IMR-90 (cell line): ENCODE measurements at regions not wholly inside any gene's neighbourhood (a gene's known extent, or its start where the extent isn't known, plus 50 kb on each side); places are given as distances from the start of the nearest gene placed in this dataset.

Experiments used
- BHLHE40 ChIP-seq: fragments of 150-350 bp; IDR thresholded peaks from 2 replicates; pipeline ENCODE4 v1.6.1; 2016; ENCODE audit warnings: mild to moderate bottlenecking, low read depth, low read length
- CEBPB ChIP-seq: IDR thresholded peaks from 2 replicates; pipeline ENCODE4 v1.6.1; 2012; ENCODE audit warnings: low read depth, low read length, improper control_type of control experiment
- MAFK ChIP-seq: IDR thresholded peaks from 2 replicates; pipeline ENCODE4 v1.6.1; 2012; ENCODE audit warnings: low read depth, low read length, improper control_type of control experiment
- MAZ ChIP-seq: IDR thresholded peaks from 2 replicates; pipeline ENCODE4 v1.6.1; 2012; ENCODE audit warnings: low read depth, mild to moderate bottlenecking, low read length, improper control_type of control experiment, moderate library complexity, borderline replicate concordance
- MXI1 ChIP-seq: IDR thresholded peaks from 2 replicates; pipeline ENCODE4 v1.6.1; 2012; ENCODE audit warnings: low read depth, mild to moderate bottlenecking, low read length, moderate library complexity, borderline replicate concordance
- POLR2A ChIP-seq: IDR thresholded peaks from 2 replicates; pipeline ENCODE4 v1.6.1; 2012; ENCODE audit warnings: mild to moderate bottlenecking, low read depth, low read length
- RCOR1 ChIP-seq: IDR thresholded peaks from 2 replicates; pipeline ENCODE4 v1.6.1; 2012; ENCODE audit warnings: mild to moderate bottlenecking, low read length, improper control_type of control experiment; ENCODE audit not compliant: insufficient replicate concordance
- RFX5 ChIP-seq: IDR thresholded peaks from 2 replicates; pipeline ENCODE4 v1.8.0; 2012; ENCODE audit warnings: low read depth, mild to moderate bottlenecking, low read length, moderate library complexity
- TF ChIP-seq, protein P1 (sequence below): conservative IDR thresholded peaks from 2 replicates; pipeline ENCODE4 v1.5.1; 2012; ENCODE audit warnings: mild to moderate bottlenecking, low read depth, low read length, improper control_type of control experiment

DNA sequence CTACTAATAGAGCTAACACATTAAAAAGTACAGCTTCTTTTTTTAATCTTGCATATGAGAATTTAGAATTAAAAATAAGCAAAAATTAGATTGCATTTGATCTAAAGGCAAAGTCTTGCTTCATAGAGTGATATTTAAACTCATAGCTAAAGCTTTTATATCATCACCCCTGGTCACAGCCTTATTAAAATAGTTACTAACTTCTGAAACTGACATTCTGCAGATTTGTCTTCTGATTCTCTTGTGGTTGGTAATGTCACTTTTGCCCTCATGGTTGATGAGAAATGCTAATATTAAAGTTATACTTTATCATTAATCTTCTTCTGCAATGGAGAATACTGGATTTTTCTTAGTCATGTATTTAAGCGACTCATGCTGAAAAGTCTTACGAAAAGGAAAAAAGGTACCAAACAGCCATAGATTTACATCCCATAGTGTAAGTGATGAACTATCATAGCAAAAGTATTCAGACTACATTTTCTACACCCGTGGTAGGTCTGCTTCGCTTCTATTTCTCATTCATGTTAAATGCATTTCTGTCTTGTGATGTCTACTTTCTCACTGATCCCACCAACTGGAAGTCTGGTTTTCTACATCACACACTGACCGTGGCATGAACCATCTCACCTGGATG lies 330.5 kb upstream of the B3GALT2 start:
- TF ChIP-seq, protein P1, sequence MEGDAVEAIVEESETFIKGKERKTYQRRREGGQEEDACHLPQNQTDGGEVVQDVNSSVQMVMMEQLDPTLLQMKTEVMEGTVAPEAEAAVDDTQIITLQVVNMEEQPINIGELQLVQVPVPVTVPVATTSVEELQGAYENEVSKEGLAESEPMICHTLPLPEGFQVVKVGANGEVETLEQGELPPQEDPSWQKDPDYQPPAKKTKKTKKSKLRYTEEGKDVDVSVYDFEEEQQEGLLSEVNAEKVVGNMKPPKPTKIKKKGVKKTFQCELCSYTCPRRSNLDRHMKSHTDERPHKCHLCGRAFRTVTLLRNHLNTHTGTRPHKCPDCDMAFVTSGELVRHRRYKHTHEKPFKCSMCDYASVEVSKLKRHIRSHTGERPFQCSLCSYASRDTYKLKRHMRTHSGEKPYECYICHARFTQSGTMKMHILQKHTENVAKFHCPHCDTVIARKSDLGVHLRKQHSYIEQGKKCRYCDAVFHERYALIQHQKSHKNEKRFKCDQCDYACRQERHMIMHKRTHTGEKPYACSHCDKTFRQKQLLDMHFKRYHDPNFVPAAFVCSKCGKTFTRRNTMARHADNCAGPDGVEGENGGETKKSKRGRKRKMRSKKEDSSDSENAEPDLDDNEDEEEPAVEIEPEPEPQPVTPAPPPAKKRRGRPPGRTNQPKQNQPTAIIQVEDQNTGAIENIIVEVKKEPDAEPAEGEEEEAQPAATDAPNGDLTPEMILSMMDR: no peak
- no peak for TF ChIP-seq POLR2A
- TF ChIP-seq RCOR1: no peak
- TF ChIP-seq MAZ: no peak
- no peak for TF ChIP-seq MXI1
- TF ChIP-seq BHLHE40: no peak
- TF ChIP-seq CEBPB: no peak
- TF ChIP-seq RFX5: no peak
- TF ChIP-seq MAFK: no peak
